ENCODE measurements at regions not wholly inside any gene's neighbourhood (a gene's known extent, or its start where the extent isn't known, plus 50 kb on each side); places are given as distances from the start of the nearest gene placed in this dataset.

- TF ChIP-seq EZH2 (IDR thresholded peaks at IDR 0.05; ENCODE audit: insufficient read depth, poor library complexity, severe bottlenecking) (no peak), EZH2phosphoT487 (IDR thresholded peaks at IDR 0.05; ENCODE audit: insufficient read depth, low read depth) (no peak)
Observed at GRCh38 chr3:173266441-173266840, 125.4 kb upstream of the SPATA16 start.
